WTC11 (cell line): ENCODE measurements at regions not wholly inside any gene's neighbourhood (a gene's known extent, or its start where the extent isn't known, plus 50 kb on each side); places are given as distances from the start of the nearest gene placed in this dataset.

Source experiments
- ATAC-seq: fragments of 200-7000 bp; cut with Tn5 transposase; 2 replicates; pipeline ENCODE4 v1.10.0; 2021; ENCODE audit warnings: mild to moderate bottlenecking, moderate library complexity
- CTCF ChIA-PET: fragments of 300-600 bp; sonication (Branson Sonifier 250); formaldehyde crosslinking; loops from one replicate; lab custom pipeline; 2021; ENCODE audit warnings: antibody characterized with exemption; lab: Charles Lee
- POLR2A ChIA-PET: fragments of 350-600 bp; sonication (Branson Sonifier 250); formaldehyde crosslinking; loops from one replicate; lab custom pipeline; 2021; ENCODE audit warnings: antibody characterized with exemption; lab: Charles Lee
- DNase-seq: peaks from one replicate; pipeline ENCODE4 v3.0.0; 2021; ENCODE audit warnings: low spot score
- H3K27ac Mint-ChIP-seq: 2 replicates; pipeline ENCODE4 v1.8.0; 2021; ENCODE audit warnings: mixed read lengths
- H3K27me3 Mint-ChIP-seq: 2 replicates; pipeline ENCODE4 v1.8.0; 2021; ENCODE audit warnings: low read depth, mild to moderate bottlenecking, moderate library complexity, mixed read lengths
- H3K36me3 Mint-ChIP-seq: 2 replicates; pipeline ENCODE4 v1.8.0; 2021; ENCODE audit warnings: mixed read lengths
- H3K4me1 Mint-ChIP-seq: 2 replicates; pipeline ENCODE4 v1.8.0; 2022; ENCODE audit warnings: mixed read lengths
- H3K4me3 Mint-ChIP-seq: 2 replicates; pipeline ENCODE4 v1.8.0; 2021; ENCODE audit warnings: mild to moderate bottlenecking, moderate library complexity, mixed read lengths
- H3K9me3 Mint-ChIP-seq: 2 replicates; pipeline ENCODE4 v1.8.0; 2021; ENCODE audit warnings: mixed read lengths
- ATF1 ChIP-seq: sonication (generic); formaldehyde crosslinking; IDR thresholded peaks from 2 replicates; pipeline ENCODE4 v1.8.1; 2023; ENCODE audit warnings: mild to moderate bottlenecking, moderate library complexity, missing genetic modification reagents
- CDX4 ChIP-seq: fragments of 250-450 bp; sonication (Bioruptor Pico); IDR thresholded peaks from 2 replicates; pipeline ENCODE4 v1.9.0; 2021; ENCODE audit warnings: moderate library complexity, mild to moderate bottlenecking, inconsistent platforms, borderline replicate concordance
- E2F5 ChIP-seq: sonication (generic); formaldehyde crosslinking; IDR thresholded peaks from 2 replicates; pipeline ENCODE4 v1.8.1; 2022; ENCODE audit warnings: mild to moderate bottlenecking, moderate library complexity, missing genetic modification reagents
- ETV6 ChIP-seq: sonication (generic); formaldehyde crosslinking; IDR thresholded peaks from 2 replicates; pipeline ENCODE4 v1.8.1; 2022; ENCODE audit warnings: mild to moderate bottlenecking, missing genetic modification reagents
- PREB ChIP-seq: sonication (generic); formaldehyde crosslinking; IDR thresholded peaks from 2 replicates; pipeline ENCODE4 v1.8.1; 2022; ENCODE audit warnings: mild to moderate bottlenecking, missing genetic modification reagents, moderate library complexity, borderline replicate concordance
- SOX15 ChIP-seq: fragments of 250-450 bp; sonication (Bioruptor Pico); IDR thresholded peaks from 2 replicates; pipeline ENCODE4 v1.9.0; 2021; ENCODE audit warnings: mild to moderate bottlenecking
- SP1 ChIP-seq: sonication (generic); formaldehyde crosslinking; conservative IDR thresholded peaks from 2 replicates; pipeline ENCODE4 v1.8.1; 2022; ENCODE audit warnings: missing genetic modification reagents
- ZNF263 ChIP-seq: sonication (generic); formaldehyde crosslinking; IDR thresholded peaks from 2 replicates; pipeline ENCODE4 v1.8.1; 2022; ENCODE audit warnings: low read depth, mild to moderate bottlenecking, moderate library complexity, missing genetic modification reagents
- TF ChIP-seq, protein P1 (sequence below): sonication (generic); formaldehyde crosslinking; IDR thresholded peaks from 2 replicates; pipeline ENCODE4 v1.8.0; 2022; ENCODE audit warnings: mild to moderate bottlenecking, missing genetic modification reagents
- TF ChIP-seq, protein P2 (sequence below): fragments of 250-450 bp; sonication (Bioruptor Pico); conservative IDR thresholded peaks from 2 replicates; pipeline ENCODE4 v1.9.0; 2021; ENCODE audit warnings: mild to moderate bottlenecking
- TF ChIP-seq, protein P3 (sequence below): fragments of 250-450 bp; sonication (Bioruptor Pico); IDR thresholded peaks from 2 replicates; pipeline ENCODE4 v1.9.0; 2021; ENCODE audit warnings: mild to moderate bottlenecking

DNA sequence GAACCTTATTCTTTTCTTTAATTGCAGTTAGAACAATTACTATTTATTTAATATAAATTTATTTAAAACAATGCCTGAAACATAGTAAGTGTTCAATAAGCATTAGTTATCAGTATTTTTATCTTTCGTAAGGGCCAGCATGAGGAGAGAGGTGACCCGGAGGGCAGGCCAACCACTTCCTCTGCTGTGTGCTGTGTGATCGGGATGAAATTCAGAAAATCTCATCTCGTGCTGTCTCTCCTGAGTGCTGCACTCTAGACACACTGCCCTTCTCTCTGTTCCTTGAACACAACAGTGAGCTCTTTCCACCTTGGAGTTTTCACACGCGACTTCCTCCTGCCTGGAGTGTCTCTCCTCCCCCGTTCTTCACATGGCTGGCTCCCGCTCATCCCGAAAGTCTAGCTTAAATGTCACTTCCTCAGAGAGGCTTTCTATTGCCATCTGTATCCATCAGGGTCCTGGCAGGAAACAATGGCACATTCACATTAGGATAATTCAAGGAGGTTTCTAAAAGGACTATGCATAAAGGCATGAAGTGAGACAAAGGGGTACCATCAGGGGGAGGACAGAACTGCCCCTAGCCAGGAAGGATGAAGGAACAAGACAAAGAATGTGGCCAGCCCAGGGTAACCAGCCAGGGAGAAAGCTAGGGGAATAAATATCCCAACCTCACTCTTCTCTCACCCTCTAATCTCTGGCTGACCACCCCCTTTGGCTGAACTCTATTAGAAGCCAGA is 142.6 kb upstream of the GJB5 start:
- TF ChIP-seq, protein P1, sequence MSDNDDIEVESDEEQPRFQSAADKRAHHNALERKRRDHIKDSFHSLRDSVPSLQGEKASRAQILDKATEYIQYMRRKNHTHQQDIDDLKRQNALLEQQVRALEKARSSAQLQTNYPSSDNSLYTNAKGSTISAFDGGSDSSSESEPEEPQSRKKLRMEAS (CRISPR knock-in tag), result 0 out of 2 replicates have a peak, but pooled peaks have one; percentile 19
- TF ChIP-seq, protein P2, sequence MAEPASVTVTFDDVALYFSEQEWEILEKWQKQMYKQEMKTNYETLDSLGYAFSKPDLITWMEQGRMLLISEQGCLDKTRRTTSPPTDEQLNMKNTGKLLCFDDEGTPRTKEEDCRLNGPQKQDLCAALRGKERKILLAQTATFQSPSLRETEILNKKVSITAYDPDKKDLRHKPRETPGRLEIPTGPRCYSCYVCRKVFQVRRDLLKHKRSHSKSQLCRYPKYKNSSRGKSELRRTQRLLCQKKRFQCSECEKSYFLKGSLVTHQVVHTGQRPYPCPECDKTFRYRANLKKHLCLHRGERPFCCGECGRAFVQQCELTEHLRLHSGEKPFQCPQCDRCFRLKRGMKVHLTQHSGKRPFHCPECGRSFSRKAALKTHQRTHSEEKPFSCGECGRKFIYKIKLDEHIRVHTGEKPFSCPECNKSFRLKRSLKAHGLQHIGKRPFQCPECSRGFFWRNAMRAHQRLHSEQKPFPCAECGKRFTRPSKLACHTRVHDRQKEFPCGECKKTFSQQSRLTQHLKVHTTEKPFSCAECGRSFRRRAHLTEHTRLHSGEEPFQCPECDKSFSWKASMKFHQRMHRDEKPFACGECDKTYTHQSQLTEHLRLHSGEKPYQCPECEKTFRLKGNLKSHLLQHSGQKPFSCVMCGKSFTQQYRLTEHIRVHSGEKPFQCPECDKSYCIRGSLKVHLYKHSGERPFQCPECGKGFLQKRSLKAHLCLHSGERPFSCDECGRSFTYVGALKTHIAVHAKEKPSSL (CRISPR knock-in tag), result no peak
- ATAC-seq (0 out of 2 replicates have a peak, but pooled peaks have one; percentile 16), DNase-seq (no peak)
- H3K36me3 Mint-ChIP-seq, result no peaks in the 10 kb centered on the region
- POLR2A ChIA-PET, result interaction anchor here (0.5 to 0.7 kb wide), 2 partner anchors 194 to 237 kb away, joined by 4 to 8 read pairs; no protein-coding TSS in a partner anchor
- H3K4me3 Mint-ChIP-seq, result no peak overlapping the region
- H3K27ac Mint-ChIP-seq, result no peak overlapping the region
- H3K9me3 Mint-ChIP-seq, result peaks cover 8% of the 10 kb centered on the region; the same call in 1 of the 2 replicates
- CTCF ChIA-PET, result interaction anchor here (1.0 to 1.6 kb wide), 3 partner anchors 11 to 152 kb away, joined by 3 to 5 read pairs (median 5); no protein-coding TSS in a partner anchor
- peaks cover 7% of the 10 kb centered on the region for H3K27me3 Mint-ChIP-seq
- H3K4me1 Mint-ChIP-seq, result peaks cover 24% of the 10 kb centered on the region

- no peaks in the 10 kb centered on the region for H3K36me3 Mint-ChIP-seq
- H3K27me3 Mint-ChIP-seq, result peaks cover 11% of the 10 kb centered on the region
- no peak for DNase-seq
- ATAC-seq, result no peak
- peaks cover 2% of the 10 kb centered on the region for H3K4me1 Mint-ChIP-seq
- no peak overlapping the region for H3K4me3 Mint-ChIP-seq
- peaks cover 8% of the 10 kb centered on the region; the same call in 1 of the 2 replicates for H3K9me3 Mint-ChIP-seq
- H3K27ac Mint-ChIP-seq, result no peak overlapping the region
- ChIA-PET POLR2A (no interaction called here), CTCF (no interaction called here)
- TF ChIP-seq ETV6 (CRISPR knock-in tag) (no peak), SP1 (no peak), PREB (CRISPR knock-in tag) (no peak), E2F5 (CRISPR knock-in tag) (no peak), SOX15 (no peak), ZNF263 (CRISPR knock-in tag) (no peak), ATF1 (CRISPR knock-in tag) (no peak), CDX4 (CRISPR knock-in tag) (no peak)
- TF ChIP-seq, protein P3, sequence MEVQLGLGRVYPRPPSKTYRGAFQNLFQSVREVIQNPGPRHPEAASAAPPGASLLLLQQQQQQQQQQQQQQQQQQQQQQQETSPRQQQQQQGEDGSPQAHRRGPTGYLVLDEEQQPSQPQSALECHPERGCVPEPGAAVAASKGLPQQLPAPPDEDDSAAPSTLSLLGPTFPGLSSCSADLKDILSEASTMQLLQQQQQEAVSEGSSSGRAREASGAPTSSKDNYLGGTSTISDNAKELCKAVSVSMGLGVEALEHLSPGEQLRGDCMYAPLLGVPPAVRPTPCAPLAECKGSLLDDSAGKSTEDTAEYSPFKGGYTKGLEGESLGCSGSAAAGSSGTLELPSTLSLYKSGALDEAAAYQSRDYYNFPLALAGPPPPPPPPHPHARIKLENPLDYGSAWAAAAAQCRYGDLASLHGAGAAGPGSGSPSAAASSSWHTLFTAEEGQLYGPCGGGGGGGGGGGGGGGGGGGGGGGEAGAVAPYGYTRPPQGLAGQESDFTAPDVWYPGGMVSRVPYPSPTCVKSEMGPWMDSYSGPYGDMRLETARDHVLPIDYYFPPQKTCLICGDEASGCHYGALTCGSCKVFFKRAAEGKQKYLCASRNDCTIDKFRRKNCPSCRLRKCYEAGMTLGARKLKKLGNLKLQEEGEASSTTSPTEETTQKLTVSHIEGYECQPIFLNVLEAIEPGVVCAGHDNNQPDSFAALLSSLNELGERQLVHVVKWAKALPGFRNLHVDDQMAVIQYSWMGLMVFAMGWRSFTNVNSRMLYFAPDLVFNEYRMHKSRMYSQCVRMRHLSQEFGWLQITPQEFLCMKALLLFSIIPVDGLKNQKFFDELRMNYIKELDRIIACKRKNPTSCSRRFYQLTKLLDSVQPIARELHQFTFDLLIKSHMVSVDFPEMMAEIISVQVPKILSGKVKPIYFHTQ, result no peak
Observed at GRCh38 chr1:34617321-34618118, 137.3 kb upstream of the GJB5 start.
